ENCODE measurements at regions not wholly inside any gene's neighbourhood (a gene's known extent, or its start where the extent isn't known, plus 50 kb on each side); places are given as distances from the start of the nearest gene placed in this dataset.

DNA sequence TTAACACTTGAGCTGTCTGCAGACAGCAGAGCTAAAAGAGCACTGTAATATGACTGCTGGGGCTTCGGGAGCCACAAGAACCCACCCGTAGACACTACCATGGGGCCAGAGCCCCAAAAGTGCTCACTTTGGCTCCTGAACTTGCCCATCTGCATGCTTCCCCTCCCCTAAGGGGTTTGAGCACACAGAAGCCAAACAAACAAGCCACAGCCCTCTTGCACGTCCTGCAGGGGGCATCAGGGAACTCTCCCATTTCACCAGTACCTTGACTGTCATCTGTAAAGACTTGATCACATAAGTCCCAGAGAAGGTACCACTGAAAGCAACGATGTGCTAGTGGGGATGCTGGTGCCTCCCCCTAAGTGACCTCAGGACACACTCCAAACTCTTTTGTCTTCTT is 681.8 kb downstream of the SEMA5A start:
- DNase-seq (ENCODE audit: low spot score in 2 of 2), result no peak

GRCh38 chr5:8865266-8865665 is 680.6 kb downstream of the SEMA5A start:
- DNase-seq (ENCODE audit: low spot score in 2 of 2), result no peak

More for the DNA sequence above, 681.8 kb downstream of the SEMA5A start:
- FAIRE-seq, result no peak

DNA sequence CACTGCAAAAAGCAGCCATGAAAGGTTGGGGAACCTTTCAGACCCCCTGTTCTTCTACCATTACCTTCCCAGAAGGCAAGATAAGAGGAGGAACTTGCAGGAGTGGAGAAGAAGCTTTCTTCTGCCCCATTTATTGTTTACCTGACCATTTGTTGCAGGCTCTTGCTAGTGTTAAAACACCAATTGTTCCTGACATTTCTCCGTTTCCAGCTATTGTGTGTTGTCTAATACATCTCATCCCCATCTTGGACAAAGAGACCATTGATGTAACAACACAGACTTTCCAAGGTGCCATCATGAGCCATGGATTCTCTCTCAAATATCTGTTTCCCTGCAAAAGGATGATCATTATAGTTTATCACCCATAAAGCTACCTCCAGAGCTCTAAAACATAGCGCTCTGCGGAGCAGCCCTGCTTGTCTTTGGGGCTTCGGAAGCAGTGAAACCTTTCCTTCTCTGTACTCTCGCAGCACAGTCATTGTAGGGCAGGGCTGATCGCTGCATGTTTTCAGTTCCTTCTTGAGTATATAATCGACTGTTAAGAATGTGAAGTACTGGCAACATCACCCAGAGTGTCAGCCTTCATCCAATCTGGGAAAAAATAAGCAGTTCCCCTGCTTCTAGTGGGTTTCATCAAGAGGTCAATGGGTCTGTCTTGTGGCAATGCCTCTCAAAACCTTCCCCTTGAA is 680.0 kb downstream of the SEMA5A start:
- no peak for DNase-seq (ENCODE audit: low spot score in 2 of 2)
- no peak for FAIRE-seq

More at GRCh38 chr5:8865266-8865665, 680.6 kb downstream of the SEMA5A start:
- FAIRE-seq, result no peak

- DNase-seq (ENCODE audit: low spot score in 2 of 2) (no peak), FAIRE-seq (no peak)
Observed at GRCh38 chr5:8868283-8868682, 677.6 kb downstream of the SEMA5A start.

GRCh38 chr5:8869932-8870331 is 675.9 kb downstream of the SEMA5A start:
- FAIRE-seq (no peak), DNase-seq (ENCODE audit: low spot score in 2 of 2) (no peak)

GRCh38 chr5:8870349-8870958 is 675.4 kb downstream of the SEMA5A start:
- FAIRE-seq (no peak), DNase-seq (ENCODE audit: low spot score in 2 of 2) (no peak)

DNA sequence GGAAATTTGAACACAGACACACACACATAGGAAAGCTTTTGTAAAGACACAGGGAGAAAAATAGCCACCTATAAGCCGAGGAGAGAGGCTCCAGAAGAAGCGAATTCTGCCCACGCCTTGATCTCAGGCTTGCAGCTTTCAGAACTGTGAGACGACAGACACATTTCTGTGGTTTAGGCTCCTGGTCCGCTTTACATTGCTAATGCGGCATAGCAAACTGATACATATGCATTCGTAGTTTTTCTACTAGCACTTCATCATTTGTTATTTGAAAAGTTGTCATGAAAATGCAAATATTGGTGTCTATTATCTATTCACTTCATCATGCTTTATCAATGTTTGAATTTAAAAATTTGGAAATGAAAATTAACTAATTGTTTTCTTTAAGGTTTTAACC is 674.9 kb downstream of the SEMA5A start:
- DNase-seq (ENCODE audit: low spot score in 2 of 2), result no peak
- FAIRE-seq, result no peak

DNA sequence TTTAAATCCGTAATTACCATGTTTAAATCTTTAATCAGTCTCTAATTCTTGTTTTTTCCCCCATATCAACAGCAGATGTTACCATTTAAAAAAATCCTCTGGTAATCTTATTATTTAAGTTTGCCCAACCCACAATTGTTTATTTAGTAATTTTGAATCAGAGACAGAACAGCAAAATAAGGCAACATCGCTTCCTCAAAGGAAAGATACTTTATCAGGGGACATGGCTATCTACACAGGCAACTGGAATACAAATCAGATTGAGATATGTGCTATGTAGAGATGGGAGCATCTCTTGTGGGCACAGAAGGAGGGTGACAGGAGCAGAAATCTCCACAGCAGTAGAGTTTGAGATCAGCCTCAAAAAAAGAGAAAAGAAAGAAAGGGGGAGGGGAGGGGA is 674.4 kb downstream of the SEMA5A start:
- DNase-seq (ENCODE audit: low spot score in 2 of 2), result no peak
- FAIRE-seq, result no peak

DNA sequence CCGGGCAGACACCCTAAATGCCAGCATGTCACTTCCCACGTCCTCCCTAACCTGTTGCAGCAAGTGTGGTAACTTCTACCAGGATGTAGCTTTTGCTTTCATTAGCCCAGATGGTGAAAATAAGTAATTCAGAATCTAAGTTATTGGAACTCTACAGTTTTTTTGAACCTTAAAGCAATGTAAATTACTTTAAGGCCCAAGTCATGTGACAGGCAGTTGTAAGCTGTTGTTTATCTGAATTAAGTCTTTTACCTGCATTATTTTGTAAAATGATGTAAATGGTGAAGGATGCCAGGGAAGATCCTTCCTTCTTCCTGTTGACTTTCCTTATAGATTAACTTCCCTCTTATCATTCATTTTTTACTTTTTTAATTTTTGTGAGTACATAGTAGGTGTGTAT is 670.2 kb downstream of the SEMA5A start:
- no peak for DNase-seq (ENCODE audit: low spot score in 2 of 2)
- no peak for FAIRE-seq

DNA sequence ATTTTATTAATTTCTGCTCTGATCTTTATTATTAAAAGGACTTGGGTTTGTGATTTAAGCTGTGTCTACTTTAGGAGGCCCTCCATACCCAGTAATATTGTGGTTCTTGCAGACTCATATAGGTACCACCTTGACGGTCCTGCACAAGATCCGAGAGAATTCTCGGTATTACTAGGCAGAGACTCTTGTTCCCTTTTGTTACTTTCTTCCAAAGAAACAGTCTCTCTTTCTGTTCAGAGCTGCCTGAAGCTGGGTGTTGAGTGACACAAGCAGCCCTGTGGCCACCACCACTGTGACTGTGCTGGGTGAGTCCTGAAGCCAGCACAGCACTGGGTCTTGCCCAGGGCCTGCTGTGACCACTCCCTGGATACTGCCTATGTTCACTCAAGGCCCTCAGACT is 666.6 kb downstream of the SEMA5A start:
- FAIRE-seq (no peak), DNase-seq (ENCODE audit: low spot score in 2 of 2) (no peak)

DNA sequence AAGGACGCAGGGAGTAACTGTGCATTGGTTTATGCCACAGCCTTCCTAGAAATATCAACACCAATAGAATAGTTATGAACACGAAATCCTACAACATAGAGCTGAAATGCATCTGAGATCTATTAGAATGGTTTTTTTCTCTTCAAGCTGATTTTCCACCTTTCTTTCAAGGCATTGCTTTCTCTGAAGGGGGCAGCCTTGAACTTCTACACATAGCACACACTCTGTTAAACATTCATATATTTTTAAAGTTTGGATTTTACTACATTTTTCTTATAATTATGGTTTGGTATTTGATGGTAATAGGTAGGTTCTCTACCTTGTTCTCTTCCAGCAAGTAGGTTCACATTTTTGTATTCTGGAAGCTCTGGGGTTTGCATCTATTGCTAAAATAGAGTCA is 661.8 kb downstream of the SEMA5A start:
- DNase-seq (ENCODE audit: low spot score in 2 of 2) (no peak), FAIRE-seq (no peak)

DNA sequence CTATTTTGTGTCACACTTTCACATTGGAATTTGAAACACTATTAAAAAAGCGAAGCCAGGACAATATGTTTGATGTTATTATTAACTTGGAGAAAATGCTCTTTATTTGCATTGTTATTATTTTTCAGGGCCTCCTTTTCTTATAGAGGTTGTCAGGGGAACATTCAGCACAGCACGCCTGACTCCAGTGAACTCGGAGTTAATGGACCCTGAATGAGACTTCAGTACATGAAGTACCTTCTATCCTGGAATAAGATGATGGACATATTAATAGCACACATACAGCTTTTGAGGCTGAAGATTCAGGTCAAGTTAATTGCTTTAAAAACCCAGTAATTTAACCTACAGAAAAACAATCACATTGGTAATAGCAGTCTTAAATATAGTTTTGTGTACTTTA is 652.9 kb downstream of the SEMA5A start:
- DNase-seq (ENCODE audit: low spot score in 2 of 2), result no peak
- no peak for FAIRE-seq

DNA sequence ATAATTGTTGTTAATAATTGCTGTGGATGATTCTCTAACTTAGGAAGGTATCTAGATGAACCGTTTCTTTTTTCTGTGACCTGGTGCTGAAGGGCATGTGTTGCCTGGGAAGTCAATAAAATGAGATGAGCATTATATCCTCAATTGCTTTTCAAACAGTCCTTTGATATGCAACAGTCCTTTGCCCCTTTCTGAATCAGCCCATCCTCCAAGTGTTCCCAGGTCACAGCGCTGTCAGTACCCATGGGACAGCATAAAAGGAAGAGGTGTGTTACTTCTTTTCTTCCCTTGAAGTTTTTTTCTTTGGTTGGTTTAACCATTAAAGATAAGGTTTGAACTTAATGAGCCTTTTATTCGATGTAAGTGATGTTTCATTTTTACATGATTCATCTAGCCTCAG is 651.8 kb downstream of the SEMA5A start:
- FAIRE-seq, result no peak

GRCh38 chr5:8895062-8895461 is 650.8 kb downstream of the SEMA5A start:
- FAIRE-seq, result no peak
- DNase-seq (ENCODE audit: low spot score in 2 of 2), result no peak

More for the DNA sequence above, 651.8 kb downstream of the SEMA5A start:
- DNase-seq (ENCODE audit: low spot score in 2 of 2), result no peak

DNA sequence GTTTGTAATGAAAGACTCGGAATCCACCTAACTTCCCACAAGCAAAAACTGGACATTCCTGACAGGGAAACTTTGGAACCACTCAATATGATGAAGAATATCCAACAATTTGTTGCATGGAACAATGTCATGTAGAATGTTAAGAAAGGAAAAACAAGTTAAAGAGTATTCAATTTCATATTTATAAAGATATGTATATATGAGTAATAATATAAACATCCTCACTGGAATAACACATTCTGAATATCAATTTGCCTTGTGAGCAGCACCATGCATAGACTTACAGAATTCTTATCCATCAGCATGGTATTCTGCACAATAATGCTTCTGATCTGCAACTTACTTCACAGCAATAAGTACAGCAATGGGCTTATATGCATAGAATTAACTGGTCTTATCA is 650.3 kb downstream of the SEMA5A start:
- no peak for FAIRE-seq
- DNase-seq (ENCODE audit: low spot score in 2 of 2), result no peak

GRCh38 chr5:8897316-8897715 is 648.6 kb downstream of the SEMA5A start:
- FAIRE-seq (no peak), DNase-seq (ENCODE audit: low spot score in 2 of 2) (no peak)

- no peak for FAIRE-seq
Observed at GRCh38 chr5:8905021-8905420, 640.9 kb downstream of the SEMA5A start.

DNA sequence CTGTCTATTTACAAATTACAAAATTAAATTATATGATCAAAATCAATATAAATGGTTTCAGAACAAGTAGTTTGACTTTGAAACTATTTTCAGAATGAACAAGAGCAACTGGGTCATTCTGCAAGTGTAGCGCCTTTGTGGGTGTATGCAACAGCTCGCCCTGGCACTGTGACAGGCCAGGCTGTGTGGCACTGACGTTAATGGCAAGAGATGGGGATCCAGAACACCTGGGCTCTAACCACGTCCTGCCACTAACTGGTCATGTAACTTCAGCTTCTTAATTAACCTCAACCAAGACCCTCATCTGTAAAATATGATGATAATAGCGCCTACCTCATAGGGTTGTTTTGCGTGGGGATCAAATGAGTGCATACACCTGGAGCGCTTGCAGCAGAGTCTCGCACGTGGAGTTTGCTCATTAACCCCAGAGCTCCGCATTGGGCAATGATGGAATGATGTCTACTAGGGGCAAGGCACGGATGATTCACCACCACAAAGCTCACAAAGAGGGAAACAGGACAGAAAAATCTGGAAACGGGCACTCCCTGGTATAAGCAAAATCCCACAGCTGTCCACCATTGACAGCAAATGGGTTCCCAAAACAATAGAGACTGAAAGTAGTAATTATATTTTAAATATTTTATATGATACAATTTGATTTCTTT is 639.4 kb downstream of the SEMA5A start:
- FAIRE-seq, result no peak
- no peak for DNase-seq (ENCODE audit: low spot score in 2 of 2)

More at GRCh38 chr5:8905021-8905420, 640.9 kb downstream of the SEMA5A start:
- DNase-seq (ENCODE audit: low spot score in 2 of 2), result no peak

DNA sequence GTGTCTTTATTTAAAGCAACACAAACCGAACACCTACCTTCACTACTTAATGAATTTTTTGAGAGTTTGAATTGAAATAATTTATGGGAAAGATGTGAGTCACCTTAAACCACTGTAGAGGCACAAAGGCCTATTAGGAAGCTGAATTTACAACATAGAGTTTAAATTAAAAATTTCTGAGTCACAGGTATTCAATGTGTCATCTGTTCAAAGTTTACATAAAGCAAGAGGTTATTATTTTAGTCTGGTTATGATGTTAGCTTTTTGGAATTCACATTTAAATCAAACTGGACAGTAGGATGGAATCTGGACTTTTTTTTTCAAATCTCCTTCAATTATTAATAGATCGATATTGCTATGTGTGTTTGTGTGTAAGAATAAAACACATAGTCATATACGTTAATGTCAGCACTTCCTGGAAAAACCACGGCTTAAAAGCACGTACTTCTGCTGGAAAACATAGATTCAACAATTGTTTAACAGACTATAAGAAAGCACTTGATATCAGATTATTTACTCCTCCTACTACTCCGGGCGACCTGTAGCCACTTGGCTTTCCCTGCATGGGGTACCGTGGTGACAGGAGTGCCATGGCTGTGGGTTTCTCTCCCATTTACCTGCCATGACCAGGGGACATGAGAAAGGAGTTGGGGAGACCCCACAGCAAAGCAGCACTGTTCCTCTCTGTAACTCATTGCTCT is 638.6 kb downstream of the SEMA5A start:
- no peak for FAIRE-seq
- DNase-seq (ENCODE audit: low spot score in 2 of 2), result no peak

GRCh38 chr5:8908055-8908683 is 637.7 kb downstream of the SEMA5A start:
- FAIRE-seq (no peak), DNase-seq (ENCODE audit: low spot score in 2 of 2) (no peak)

- FAIRE-seq, result no peak
- no peak for DNase-seq (ENCODE audit: low spot score in 2 of 2)
Observed at GRCh38 chr5:8912106-8912505, 633.8 kb downstream of the SEMA5A start.
